ENCODE measurements at regions not wholly inside any gene's neighbourhood (a gene's known extent, or its start where the extent isn't known, plus 50 kb on each side); places are given as distances from the start of the nearest gene placed in this dataset.

GRCh38 chr11:69979632-69980031 is 98.5 kb upstream of the ANO1 start:
- CTCF ChIA-PET, result no interaction called here
- DNase-seq (no peak), ATAC-seq (ENCODE audit: low read depth) (no peak)
- no peaks in the 10 kb centered on the region for H3K79me2 ChIP-seq (ENCODE audit: control insufficient read depth, insufficient read depth, low read length)
- H3K4me1 ChIP-seq (ENCODE audit: control insufficient read depth in 2 of 2, insufficient read depth in 2 of 2, low read length in 2 of 2), result peaks cover 7% of the 10 kb centered on the region in 2 donors
- no peak overlapping the region for H3K4me2 ChIP-seq (replicated peaks; ENCODE audit: low read depth, low read length, poor library complexity, severe bottlenecking)
- peaks cover 0 to 6% (median 0%) of the 10 kb centered on the region in 3 donors for H3K9me3 ChIP-seq (ENCODE audit: control extremely low read depth in 1 of 3, control insufficient read depth in 2 of 3, insufficient read depth in 1 of 3, low read length in 2 of 3)
- 84% methylated on average over 8 of the region's 9 CpGs for WGBS (ENCODE audit: insufficient coverage)
- Mint-ChIP-seq H3K27ac (no peak overlapping the region), H3K4me3 (no peak overlapping the region), H3K9me3 (ENCODE audit: insufficient read depth) (no peaks in the 10 kb centered on the region), H3K27me3 (peaks cover 40% of the 10 kb centered on the region), H3K4me1 (peaks cover 4% of the 10 kb centered on the region)
- TF ChIP-seq CTCF (IDR thresholded peaks at IDR 0.05) (no peak), EZH2 (IDR thresholded peaks at IDR 0.05; ENCODE audit: borderline replicate concordance, insufficient read depth, low read depth, low read length, poor library complexity, severe bottlenecking) (no peak)
- H3K9ac ChIP-seq (ENCODE audit: low read length), result no peak overlapping the region
- H2AFZ ChIP-seq (ENCODE audit: insufficient read depth, low read depth, low read length, poor library complexity, severe bottlenecking), result no peak overlapping the region
- peaks cover 0 to 9% (median 4%) of the 10 kb centered on the region in 4 experiments for H3K27me3 ChIP-seq (replicated peaks in 1 of 4; ENCODE audit: control extremely low read depth in 1 of 4, control insufficient read depth in 3 of 4, insufficient read depth in 4 of 4, low read length in 3 of 4)
- no peak overlapping the region for H3K27ac ChIP-seq (ENCODE audit: low read length in 2 of 2)
- no peaks in the 10 kb centered on the region for H4K20me1 ChIP-seq (ENCODE audit: control insufficient read depth, insufficient read depth, low read length, poor library complexity, severe bottlenecking)
- intact Hi-C loops (cut with micrococcal nuclease), result no loop called here
- POLR2A ChIA-PET, result no interaction called here
- no peaks in the 10 kb centered on the region for H3K36me3 ChIP-seq (replicated peaks in 1 of 2; ENCODE audit: control extremely low read depth in 1 of 2, control insufficient read depth in 1 of 2, extremely low read depth in 1 of 2, insufficient read depth in 2 of 2, low read length in 1 of 2)
- no peak overlapping the region for H3K4me3 ChIP-seq (ENCODE audit: control extremely low read depth in 1 of 5, extremely low read depth in 1 of 5, insufficient read depth in 1 of 5, low read depth in 2 of 5, low read length in 4 of 5)

GRCh38 chr11:69981119-69981784 is 96.9 kb upstream of the ANO1 start:
- 87% methylated on average over 14 of the region's 15 CpGs for WGBS (ENCODE audit: insufficient coverage)
- Mint-ChIP-seq H3K4me1 (peaks cover 9% of the 10 kb centered on the region), H3K27me3 (peaks cover 45% of the 10 kb centered on the region), H3K27ac (no peak overlapping the region), H3K4me3 (no peak overlapping the region), H3K9me3 (ENCODE audit: insufficient read depth) (no peaks in the 10 kb centered on the region)
- peaks cover 0 to 8% (median 0%) of the 10 kb centered on the region in 3 donors for H3K9me3 ChIP-seq (ENCODE audit: control extremely low read depth in 1 of 3, control insufficient read depth in 2 of 3, insufficient read depth in 1 of 3, low read length in 2 of 3)
- H3K36me3 ChIP-seq (replicated peaks in 1 of 2; ENCODE audit: control extremely low read depth in 1 of 2, control insufficient read depth in 1 of 2, extremely low read depth in 1 of 2, insufficient read depth in 2 of 2, low read length in 1 of 2), result no peaks in the 10 kb centered on the region
- H3K4me2 ChIP-seq (replicated peaks; ENCODE audit: low read depth, low read length, poor library complexity, severe bottlenecking), result no peak overlapping the region
- no peak for DNase-seq
- ATAC-seq (ENCODE audit: low read depth), result no peak
- no peaks in the 10 kb centered on the region for H4K20me1 ChIP-seq (ENCODE audit: control insufficient read depth, insufficient read depth, low read length, poor library complexity, severe bottlenecking)
- ChIA-PET CTCF (no interaction called here), POLR2A (no interaction called here)
- H3K4me1 ChIP-seq (ENCODE audit: control insufficient read depth in 2 of 2, insufficient read depth in 2 of 2, low read length in 2 of 2), result peaks cover 18 to 19% of the 10 kb centered on the region in 2 donors
- H2AFZ ChIP-seq (ENCODE audit: insufficient read depth, low read depth, low read length, poor library complexity, severe bottlenecking), result no peak overlapping the region
- intact Hi-C loops (cut with micrococcal nuclease), result no loop called here
- TF ChIP-seq EZH2 (IDR thresholded peaks at IDR 0.05; ENCODE audit: borderline replicate concordance, insufficient read depth, low read depth, low read length, poor library complexity, severe bottlenecking), result no peak
- no peak for TF ChIP-seq CTCF (IDR thresholded peaks at IDR 0.05)
- H3K27ac ChIP-seq (ENCODE audit: low read length in 2 of 2), result no peak overlapping the region
- peaks cover 0 to 22% (median 11%) of the 10 kb centered on the region in 4 experiments for H3K27me3 ChIP-seq (replicated peaks in 1 of 4; ENCODE audit: control extremely low read depth in 1 of 4, control insufficient read depth in 3 of 4, insufficient read depth in 4 of 4, low read length in 3 of 4)
- no peaks in the 10 kb centered on the region for H3K79me2 ChIP-seq (ENCODE audit: control insufficient read depth, insufficient read depth, low read length)
- H3K9ac ChIP-seq (ENCODE audit: low read length), result no peak overlapping the region
- H3K4me3 ChIP-seq (ENCODE audit: control extremely low read depth in 1 of 5, extremely low read depth in 1 of 5, insufficient read depth in 1 of 5, low read depth in 2 of 5, low read length in 4 of 5), result no peak overlapping the region
